ENCODE measurements at regions not wholly inside any gene's neighbourhood (a gene's known extent, or its start where the extent isn't known, plus 50 kb on each side); places are given as distances from the start of the nearest gene placed in this dataset.

DNA sequence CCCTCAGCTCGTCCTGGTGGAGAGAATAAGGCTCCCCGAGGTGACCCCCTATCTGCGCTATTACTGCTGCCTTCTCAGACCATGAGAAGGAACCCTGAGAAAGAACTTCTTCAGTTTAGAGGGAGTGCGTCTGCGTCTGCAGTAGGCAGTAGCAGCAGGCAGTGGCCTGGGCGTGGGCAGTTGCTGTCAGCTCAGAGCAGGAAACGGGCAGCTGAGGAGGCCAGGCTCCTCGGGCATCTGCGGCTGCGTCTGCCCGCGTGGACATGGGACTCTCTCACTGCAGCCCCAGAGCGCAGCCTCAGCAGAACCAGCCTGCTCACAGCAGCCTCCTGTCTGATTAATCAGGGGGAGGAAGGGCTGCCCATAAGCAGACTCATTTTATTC is 49.8 kb upstream of the FCN1 start:
- DNase-seq: peak in 17 of 56 donors; percentile 8 to 52 (median 27)

- DNase-seq: peak in 1 of 56 donors; percentile 10
These were observed 50.5 kb upstream of the FCN1 start for GRCh38 chr9:134968011-134968822.

GRCh38 chr9:134968823-134969090 is 51.0 kb upstream of the FCN1 start:
- no peak for DNase-seq

DNA sequence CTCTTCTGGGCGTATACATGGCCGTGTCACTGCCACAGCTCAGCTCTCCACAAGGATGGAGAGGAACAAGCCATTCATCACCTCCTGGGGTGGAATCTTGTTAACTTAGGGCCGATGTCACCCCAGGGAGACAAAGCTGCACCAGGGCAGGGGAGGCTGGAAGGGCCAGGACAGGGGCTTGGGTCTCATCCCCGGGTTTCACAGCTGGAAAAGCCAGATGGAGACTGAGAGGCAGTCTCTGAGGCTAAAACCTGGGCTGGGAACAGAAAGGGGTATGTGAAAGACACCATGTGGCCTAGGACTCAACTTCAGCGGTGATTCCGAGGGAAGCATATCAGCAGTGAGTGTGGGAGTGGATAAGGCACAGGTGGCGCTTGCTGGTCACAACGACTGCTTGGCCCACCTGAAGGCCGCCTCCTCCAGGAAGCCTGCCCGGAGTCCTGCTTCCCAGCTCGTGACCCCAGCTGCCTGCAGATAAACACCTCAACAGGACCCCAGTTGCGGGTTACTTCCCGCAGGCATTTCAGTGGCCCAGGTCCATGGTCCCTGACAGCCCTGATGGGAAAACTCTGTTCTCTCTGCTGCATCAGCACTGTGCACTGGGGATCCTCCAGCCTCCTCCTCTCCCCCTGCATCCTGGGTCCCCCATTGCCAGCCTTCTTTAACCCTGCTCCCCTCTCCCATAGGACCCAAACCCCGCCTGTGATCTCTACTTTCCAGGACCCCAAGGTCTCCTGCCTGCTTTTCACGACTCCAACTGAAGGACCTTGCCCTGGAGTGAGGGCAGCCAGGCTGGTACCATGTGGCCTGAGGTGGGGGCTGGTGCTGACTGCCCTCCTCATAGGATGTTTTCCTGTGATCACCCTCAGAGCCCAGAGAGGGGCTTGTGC is 51.7 kb upstream of the FCN1 start:
- no peak for DNase-seq

DNA sequence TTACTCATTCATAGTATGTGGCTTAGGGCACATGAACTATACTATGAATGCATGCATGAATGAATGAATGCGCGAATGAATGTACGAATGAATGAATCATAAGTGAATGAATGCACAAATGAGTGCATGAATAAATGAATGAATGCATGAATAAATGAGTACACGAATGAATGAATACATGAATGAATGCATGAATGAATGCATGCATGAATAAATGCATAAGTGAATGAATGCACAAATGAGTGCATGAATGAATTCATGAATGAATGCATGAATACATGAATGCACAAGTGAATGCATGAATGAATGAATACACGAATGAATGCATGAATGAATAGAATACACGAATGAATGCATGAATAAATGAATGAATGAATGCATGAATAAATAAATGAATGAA is 52.5 kb upstream of the FCN1 start:
- DNase-seq: no peak

DNA sequence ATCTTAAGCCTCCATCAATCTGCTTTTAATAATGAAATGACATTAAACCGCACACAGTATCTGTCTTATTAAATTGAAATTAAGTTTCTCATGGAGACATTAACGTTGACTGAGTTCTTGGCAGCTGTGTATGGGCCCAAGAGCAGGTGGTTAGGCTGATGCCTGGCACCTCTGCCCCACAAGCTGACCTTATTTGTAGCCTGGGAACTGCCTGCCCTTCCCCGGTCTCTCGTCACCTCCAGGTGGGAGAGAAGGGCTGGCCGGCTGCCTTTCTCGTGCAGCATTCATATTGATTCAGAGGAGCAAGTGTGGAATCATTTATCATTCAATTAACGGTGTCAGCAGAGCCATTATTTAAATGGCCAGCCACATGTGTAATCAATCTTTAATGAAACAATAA is 53.0 kb upstream of the FCN1 start:
- DNase-seq: no peak

- no peak for DNase-seq
These were observed 53.5 kb upstream of the FCN1 start for GRCh38 chr9:134971196-134971595.

DNA sequence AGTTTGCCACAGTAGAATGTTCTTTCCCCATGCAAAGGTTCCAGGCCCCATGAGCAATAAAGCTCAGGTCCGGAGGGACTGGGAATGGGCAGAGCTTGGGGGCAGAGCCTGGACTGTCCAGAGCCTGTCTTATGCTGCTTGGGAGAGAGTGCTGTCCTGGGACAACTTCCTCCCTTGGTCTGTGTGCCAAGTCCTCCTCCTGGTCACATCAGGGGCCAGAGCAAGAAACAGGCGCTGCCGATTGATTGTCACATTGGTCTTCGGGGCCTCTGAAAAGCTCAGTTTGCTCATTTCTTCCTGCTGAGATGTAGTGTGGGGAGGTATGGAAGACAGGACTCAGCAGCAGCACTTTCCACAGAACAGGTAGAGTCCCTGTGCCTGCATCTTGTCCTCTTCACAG is 54.0 kb upstream of the FCN1 start:
- DNase-seq: no peak

GRCh38 chr9:134972140-134972539 is 54.4 kb upstream of the FCN1 start:
- DNase-seq: no peak

GRCh38 chr9:134975253-134975652 is 57.5 kb upstream of the FCN1 start:
- no peak for DNase-seq

DNA sequence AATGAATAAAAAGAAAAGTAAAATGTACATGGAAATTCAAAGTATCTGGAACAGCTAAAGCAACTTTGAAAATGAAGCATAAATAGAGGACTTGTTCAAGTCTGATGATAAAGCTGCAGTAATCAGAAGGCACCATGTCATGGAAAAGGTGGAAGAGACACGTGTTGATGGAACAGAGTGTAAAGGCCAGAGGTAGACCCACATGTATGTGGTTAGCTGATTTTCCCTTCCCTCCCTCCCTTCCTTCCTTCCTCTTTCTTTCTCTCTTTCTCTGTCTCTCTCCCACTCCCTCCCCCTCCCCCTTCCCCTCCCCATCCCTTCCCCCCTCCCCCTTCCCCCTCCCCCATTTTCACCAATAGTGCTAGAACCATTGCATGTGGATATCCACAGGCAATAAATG is 58.7 kb upstream of the FCN1 start:
- no peak for DNase-seq

DNA sequence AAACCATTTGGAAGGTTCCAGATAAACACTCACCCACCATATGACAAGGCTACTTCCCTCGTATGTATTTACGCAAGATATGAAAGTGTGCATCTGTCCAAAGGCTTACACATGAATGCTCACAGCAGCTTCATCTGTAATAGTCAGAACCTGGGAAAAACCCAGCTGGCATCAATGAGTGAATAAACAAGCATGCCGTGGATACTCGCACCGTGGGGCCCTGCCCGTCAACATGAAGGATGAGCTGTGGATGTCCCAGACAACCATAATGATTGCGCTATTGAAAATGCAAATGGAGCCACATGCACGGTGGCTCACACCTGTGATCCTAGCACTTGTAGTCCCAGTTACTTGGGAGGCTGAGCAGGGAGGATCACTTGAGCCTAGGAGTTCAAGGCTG is 60.6 kb upstream of the FCN1 start:
- no peak for DNase-seq

GRCh38 chr9:134980516-134980915 is 62.8 kb upstream of the FCN1 start:
- no peak for DNase-seq

GRCh38 chr9:134980991-134981390 is 63.3 kb upstream of the FCN1 start:
- DNase-seq: no peak

- no peak for DNase-seq
These were observed 64.1 kb upstream of the FCN1 start for GRCh38 chr9:134981829-134982228.

DNA sequence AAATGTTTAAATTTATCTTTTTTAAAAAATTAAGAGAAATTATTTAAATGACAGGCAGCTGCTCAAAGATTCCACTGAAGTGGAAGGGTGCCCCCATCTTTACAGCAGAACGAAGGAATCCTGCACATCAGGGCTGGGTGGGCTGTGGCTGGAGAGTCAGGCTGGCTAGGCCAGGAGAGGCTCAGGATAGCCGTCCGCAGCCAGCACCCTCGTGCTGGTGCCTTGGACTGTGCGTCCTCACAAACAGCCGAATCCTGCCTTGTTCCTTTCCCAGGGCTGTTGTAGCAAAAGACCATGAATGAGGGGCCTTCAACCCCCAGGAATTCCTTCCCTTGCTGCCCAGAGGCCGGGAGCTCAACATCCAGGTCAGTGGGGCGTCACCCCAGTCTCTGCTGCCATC is 64.6 kb upstream of the FCN1 start:
- no peak for DNase-seq

DNA sequence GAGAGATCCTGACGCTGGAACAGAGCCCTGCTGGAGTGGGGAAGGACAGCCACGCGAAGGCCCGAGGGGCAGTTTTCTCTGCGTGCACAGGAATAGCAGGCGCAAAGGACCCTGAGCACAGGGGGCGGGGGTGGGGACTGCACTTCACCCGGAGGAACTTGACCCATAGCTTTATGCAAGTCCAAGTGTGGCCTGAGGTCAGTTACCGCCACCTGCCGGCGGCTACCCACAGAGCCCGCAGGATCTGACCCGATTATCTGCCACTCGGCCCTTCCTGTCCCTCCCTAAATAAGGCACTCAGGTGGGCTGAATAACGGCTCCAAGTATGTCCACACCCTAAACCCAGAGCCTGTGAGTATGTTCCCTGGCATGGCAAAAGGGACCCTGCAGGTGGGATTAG is 65.4 kb upstream of the FCN1 start:
- no peak for DNase-seq

- DNase-seq: no peak
These were observed 66.0 kb upstream of the FCN1 start for GRCh38 chr9:134983506-134984371.

GRCh38 chr9:134984372-134985265 is 66.9 kb upstream of the FCN1 start:
- DNase-seq: no peak

DNA sequence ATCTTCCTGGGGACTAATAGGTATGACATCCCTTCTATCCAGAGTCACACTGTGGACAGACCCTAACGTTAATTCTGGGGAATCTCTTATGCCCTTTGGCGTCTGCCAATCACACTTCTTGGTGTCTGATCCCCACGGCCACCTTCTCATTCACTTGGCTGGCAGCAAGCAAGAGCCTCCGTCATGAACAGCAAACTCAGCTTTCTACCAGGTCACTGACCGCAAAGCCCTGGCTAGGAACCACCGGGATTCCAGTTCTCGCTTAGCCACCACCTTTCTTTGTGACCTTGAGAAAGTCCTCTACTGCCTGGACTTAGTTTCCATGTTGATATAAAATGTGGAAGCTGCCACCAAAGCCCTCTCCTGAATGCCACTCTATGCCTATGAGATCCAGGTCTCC is 67.7 kb upstream of the FCN1 start:
- no peak for DNase-seq

- no peak for DNase-seq
These were observed 69.2 kb upstream of the FCN1 start for GRCh38 chr9:134986957-134987356.
